ENCODE measurements at regions not wholly inside any gene's neighbourhood (a gene's known extent, or its start where the extent isn't known, plus 50 kb on each side); places are given as distances from the start of the nearest gene placed in this dataset.

GRCh38 chr2:225190987-225191386 is 148.7 kb upstream of the DOCK10 start:
- H3K36me3 ChIP-seq (ENCODE audit: control insufficient read depth, insufficient read depth, low read length) = no peaks in the 10 kb centered on the region
- ChIA-PET POLR2A (no interaction called here), CTCF (interaction anchor here (0.7 kb wide), 1 partner anchor 1905 kb away, joined by 3 read pairs; no protein-coding TSS in a partner anchor)
- no peak for TF ChIP-seq CTCF (IDR thresholded peaks at IDR 0.05; ENCODE audit: insufficient read depth, low read depth, low read length)
- no peaks in the 10 kb centered on the region for H3K27me3 ChIP-seq (ENCODE audit: control insufficient read depth, insufficient read depth, low read length)
- no peak overlapping the region for H3K4me3 ChIP-seq (ENCODE audit: low read depth, low read length)
- no peak for DNase-seq (ENCODE audit: low read depth)

- Histone ChIP-seq H3K27me3 (ENCODE audit: control insufficient read depth, insufficient read depth, low read length) (no peaks in the 10 kb centered on the region), H3K36me3 (ENCODE audit: control insufficient read depth, insufficient read depth, low read length) (no peaks in the 10 kb centered on the region), H3K4me3 (ENCODE audit: low read depth, low read length) (no peak overlapping the region)
- TF ChIP-seq CTCF (IDR thresholded peaks at IDR 0.05; ENCODE audit: insufficient read depth, low read depth, low read length) = no peak
- POLR2A ChIA-PET = no interaction called here
- no peak for DNase-seq (ENCODE audit: low read depth)
- CTCF ChIA-PET = no interaction called here
These were observed 142.7 kb upstream of the DOCK10 start for GRCh38 chr2:225184948-225185347.

GRCh38 chr2:225182126-225182525 is 139.9 kb upstream of the DOCK10 start:
- DNase-seq (ENCODE audit: low read depth) = no peak
- Histone ChIP-seq H3K36me3 (ENCODE audit: control insufficient read depth, insufficient read depth, low read length) (no peaks in the 10 kb centered on the region), H3K4me3 (ENCODE audit: low read depth, low read length) (no peak overlapping the region), H3K27me3 (ENCODE audit: control insufficient read depth, insufficient read depth, low read length) (no peaks in the 10 kb centered on the region)
- POLR2A ChIA-PET = no interaction called here
- CTCF ChIA-PET = no interaction called here
- TF ChIP-seq CTCF (IDR thresholded peaks at IDR 0.05; ENCODE audit: insufficient read depth, low read depth, low read length) = no peak

- no peak for DNase-seq (ENCODE audit: low read depth)
- Histone ChIP-seq H3K36me3 (ENCODE audit: control insufficient read depth, insufficient read depth, low read length) (no peaks in the 10 kb centered on the region), H3K4me3 (ENCODE audit: low read depth, low read length) (no peak overlapping the region), H3K27me3 (ENCODE audit: control insufficient read depth, insufficient read depth, low read length) (no peaks in the 10 kb centered on the region)
- peak; percentile 18; the same call in 1 of the 2 replicates for TF ChIP-seq CTCF (IDR thresholded peaks at IDR 0.05; ENCODE audit: insufficient read depth, low read depth, low read length)
- ChIA-PET CTCF (interaction anchor here (1.1 to 1.6 kb wide), 2 partner anchors 9 to 10 kb away, joined by 3 read pairs; no protein-coding TSS in a partner anchor), POLR2A (no interaction called here)
These were observed 134.8 kb upstream of the DOCK10 start for GRCh38 chr2:225177098-225177497.

GRCh38 chr2:225173909-225174308 is 131.6 kb upstream of the DOCK10 start:
- no peak for DNase-seq (ENCODE audit: low read depth)
- Histone ChIP-seq H3K27me3 (ENCODE audit: control insufficient read depth, insufficient read depth, low read length) (no peaks in the 10 kb centered on the region), H3K4me3 (ENCODE audit: low read depth, low read length) (no peak overlapping the region), H3K36me3 (ENCODE audit: control insufficient read depth, insufficient read depth, low read length) (no peaks in the 10 kb centered on the region)
- ChIA-PET CTCF (no interaction called here), POLR2A (no interaction called here)
- TF ChIP-seq CTCF (IDR thresholded peaks at IDR 0.05; ENCODE audit: insufficient read depth, low read depth, low read length) = no peak
